Stimulated activated CD4-positive, alpha-beta T cell treated with anti-CD3 and anti-CD28 coated beads, Interleukin-2, amount 100 ng/mL, for 24 hours (primary cell): ENCODE measurements at regions not wholly inside any gene's neighbourhood (a gene's known extent, or its start where the extent isn't known, plus 50 kb on each side); places are given as distances from the start of the nearest gene placed in this dataset.
A peak's percentile ranks its signal among the peaks of the same experiment; 100 is the strongest.

ENCODE experiments used
- DNase-seq, 2 donors: peaks; one replicate each; pipeline ENCODE4 v3.0.0-alpha.2; 2020

GRCh38 chr15:70214276-70214675 lies 116.6 kb upstream of the TLE3 start:
- DNase-seq = no peak

- DNase-seq = no peak
Measured at GRCh38 chr15:70213794-70214193, 116.1 kb upstream of the TLE3 start.

GRCh38 chr15:70212963-70213315 lies 115.2 kb upstream of the TLE3 start:
- DNase-seq = no peak

- DNase-seq = no peak
Measured at GRCh38 chr15:70212286-70212962, 114.7 kb upstream of the TLE3 start.

- DNase-seq = no peak
Measured at GRCh38 chr15:70210528-70210927, 112.8 kb upstream of the TLE3 start.

GRCh38 chr15:70210076-70210475 lies 112.4 kb upstream of the TLE3 start:
- DNase-seq = no peak

GRCh38 chr15:70209499-70209898 lies 111.8 kb upstream of the TLE3 start:
- no peak for DNase-seq

GRCh38 chr15:70208332-70208731 lies 110.6 kb upstream of the TLE3 start:
- no peak for DNase-seq

GRCh38 chr15:70206668-70207067 lies 109.0 kb upstream of the TLE3 start:
- no peak for DNase-seq

GRCh38 chr15:70204652-70205051 lies 106.9 kb upstream of the TLE3 start:
- DNase-seq = no peak

GRCh38 chr15:70203981-70204560 lies 106.4 kb upstream of the TLE3 start:
- DNase-seq = no peak

- DNase-seq = no peak
Measured at GRCh38 chr15:70202756-70203155, 105.0 kb upstream of the TLE3 start.

GRCh38 chr15:70201425-70201775 lies 103.7 kb upstream of the TLE3 start:
- no peak for DNase-seq

GRCh38 chr15:70200511-70201424 lies 103.1 kb upstream of the TLE3 start:
- no peak for DNase-seq

- no peak for DNase-seq
Measured at GRCh38 chr15:70199540-70200410, 102.1 kb upstream of the TLE3 start.

- no peak for DNase-seq
Measured at GRCh38 chr15:70199124-70199482, 101.4 kb upstream of the TLE3 start.

- no peak for DNase-seq
Measured at GRCh38 chr15:70198441-70199123, 100.9 kb upstream of the TLE3 start.

GRCh38 chr15:70197945-70198361 lies 100.2 kb upstream of the TLE3 start:
- DNase-seq = no peak

- DNase-seq = no peak
Measured at GRCh38 chr15:70197318-70197944, 99.7 kb upstream of the TLE3 start.

- DNase-seq = peak; percentile 42 to 45
Measured at GRCh38 chr15:70196372-70197316, 98.9 kb upstream of the TLE3 start.
